ENCODE measurements at regions not wholly inside any gene's neighbourhood (a gene's known extent, or its start where the extent isn't known, plus 50 kb on each side); places are given as distances from the start of the nearest gene placed in this dataset.

GRCh38 chr18:34600874-34601656 lies 109.0 kb upstream of the DTNA start (continued):
- TF ChIP-seq CHD7 (IDR thresholded peaks at IDR 0.05; ENCODE audit: insufficient replicate concordance, low read length) (no peak), PHF8 (conservative IDR thresholded peaks at IDR 0.05; ENCODE audit: low read depth, low read length) (no peak), SRF (IDR thresholded peaks at IDR 0.05; ENCODE audit: low read depth, low read length) (no peak)
